Gastrocnemius medialis (tissue), 4 donors: ENCODE measurements at regions not wholly inside any gene's neighbourhood (a gene's known extent, or its start where the extent isn't known, plus 50 kb on each side); places are given as distances from the start of the nearest gene placed in this dataset.

Experiments
- ATAC-seq, 2 donors: fragments of 150-250 bp; one replicate each; pipeline ENCODE4 v1.9.1; 2016
- DNase-seq, 2 donors: peaks; one replicate each; pipeline ENCODE4 v3.0.0-alpha.2; 2019
- H3K27ac ChIP-seq, 4 donors: fragments of 200-600 bp; sonication (generic); 1 replicate in 1 of 4; 2 replicates in 3 of 4; pipeline ENCODE4 v1.5.1; 2016 to 2018; ENCODE audit warnings: mild to moderate bottlenecking in 2 of 4, moderate library complexity in 1 of 4
- H3K27me3 ChIP-seq, 3 donors: fragments of 200-600 bp; sonication (generic) in 2 of 3; 1 replicate in 1 of 3; 2 replicates in 2 of 3; pipeline versions ENCODE4 v1.5.1 to v1.6.0; 2016 to 2019; ENCODE audit warnings: mild to moderate bottlenecking in 1 of 3, moderate library complexity in 1 of 3
- H3K36me3 ChIP-seq, 2 donors: fragments of 200-600 bp; sonication (generic) in 1 of 2; one replicate each; pipeline ENCODE4 v1.5.1; 2017 to 2018
- H3K4me1 ChIP-seq, 2 donors: fragments of 200-600 bp; sonication (generic) in 1 of 2; one replicate each; pipeline ENCODE4 v1.5.1; 2016 to 2017; ENCODE audit warnings: mild to moderate bottlenecking in 2 of 2
- H3K4me3 ChIP-seq, 4 donors: fragments of 200-600 bp; sonication (generic) in 3 of 4; 1 replicate in 1 of 4; 2 replicates in 3 of 4; pipeline ENCODE4 v1.5.1; 2016 to 2019; ENCODE audit warnings: mild to moderate bottlenecking in 2 of 4
- H3K9me3 ChIP-seq, 3 donors: fragments of 200-600 bp; sonication (generic) in 2 of 3; 1 replicate in 1 of 3; 2 replicates in 2 of 3; pipeline ENCODE4 v1.5.1; 2016 to 2019
- POLR2A ChIP-seq, 2 donors: fragments of 450-650 bp; IDR thresholded peaks; one replicate each; pipeline ENCODE4 v1.6.1; 2017; ENCODE audit warnings: antibody characterized with exemption in 2 of 2, mild to moderate bottlenecking in 2 of 2, moderate library complexity in 2 of 2
- in situ Hi-C, 4 donors: fragments of 200-750 bp; cut with MboI; loops; one replicate each; pipeline versions ENCODE4 v1.15.0 to v1.8.0; 2017; ENCODE audit warnings: low sequenced_read_pairs in 4 of 4
- intact Hi-C: fragments of 100-400 bp; cut with DNase I; formaldehyde crosslinking; loops from one replicate; pipeline ENCODE4 v1.15.1; 2023; ENCODE audit warnings: low total_unique reads
- TF ChIP-seq, protein P1 (sequence below), 5 experiments: fragments of 450-650 bp in 3 of 5; fragments of 200-600 bp in 2 of 5; sonication (generic) in 2 of 5; IDR thresholded peaks in 4 of 5; conservative IDR thresholded peaks in 1 of 5; 1 replicate in 4 of 5; 2 replicates in 1 of 5; pipeline ENCODE4 v1.5.1; 2016 to 2019; ENCODE audit warnings: antibody characterized with exemption in 5 of 5, mild to moderate bottlenecking in 3 of 5, moderate library complexity in 3 of 5

DNA sequence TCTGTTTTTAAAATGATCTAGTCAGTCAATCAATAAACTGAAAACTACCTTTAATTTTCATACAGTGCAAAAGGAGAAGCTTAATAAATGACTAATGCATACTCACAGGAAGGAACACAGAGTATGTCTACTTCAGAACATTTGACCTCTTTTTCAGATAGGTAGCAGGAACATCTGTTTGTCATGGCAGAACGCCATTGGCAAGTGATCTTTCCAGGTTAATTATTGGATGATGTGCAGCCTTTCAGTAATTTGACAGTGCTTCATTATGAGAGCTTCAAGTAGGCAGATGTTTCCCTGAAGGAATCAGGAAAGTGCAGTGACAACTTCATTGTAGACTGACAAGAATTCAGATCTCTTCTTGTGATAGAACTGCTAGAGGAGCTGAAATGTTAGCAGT is 325.0 kb downstream of the OTOL1 start:
- in situ Hi-C loops: no loop called here
- Histone ChIP-seq H3K4me3 (no peak overlapping the region), H3K27me3 (no peaks in the 10 kb centered on the region), H3K27ac (no peak overlapping the region), H3K4me1 (no peaks in the 10 kb centered on the region), H3K9me3 (no peaks in the 10 kb centered on the region), H3K36me3 (no peaks in the 10 kb centered on the region)
- no peak for TF ChIP-seq POLR2A (IDR thresholded peaks at IDR 0.05)
- TF ChIP-seq, protein P1, sequence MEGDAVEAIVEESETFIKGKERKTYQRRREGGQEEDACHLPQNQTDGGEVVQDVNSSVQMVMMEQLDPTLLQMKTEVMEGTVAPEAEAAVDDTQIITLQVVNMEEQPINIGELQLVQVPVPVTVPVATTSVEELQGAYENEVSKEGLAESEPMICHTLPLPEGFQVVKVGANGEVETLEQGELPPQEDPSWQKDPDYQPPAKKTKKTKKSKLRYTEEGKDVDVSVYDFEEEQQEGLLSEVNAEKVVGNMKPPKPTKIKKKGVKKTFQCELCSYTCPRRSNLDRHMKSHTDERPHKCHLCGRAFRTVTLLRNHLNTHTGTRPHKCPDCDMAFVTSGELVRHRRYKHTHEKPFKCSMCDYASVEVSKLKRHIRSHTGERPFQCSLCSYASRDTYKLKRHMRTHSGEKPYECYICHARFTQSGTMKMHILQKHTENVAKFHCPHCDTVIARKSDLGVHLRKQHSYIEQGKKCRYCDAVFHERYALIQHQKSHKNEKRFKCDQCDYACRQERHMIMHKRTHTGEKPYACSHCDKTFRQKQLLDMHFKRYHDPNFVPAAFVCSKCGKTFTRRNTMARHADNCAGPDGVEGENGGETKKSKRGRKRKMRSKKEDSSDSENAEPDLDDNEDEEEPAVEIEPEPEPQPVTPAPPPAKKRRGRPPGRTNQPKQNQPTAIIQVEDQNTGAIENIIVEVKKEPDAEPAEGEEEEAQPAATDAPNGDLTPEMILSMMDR (IDR thresholded peaks at IDR 0.05 in 4 of 5, conservative IDR thresholded peaks at IDR 0.05 in 1 of 5): no peak
- intact Hi-C loops: no loop called here
- no peak for ATAC-seq
- DNase-seq: no peak

DNA sequence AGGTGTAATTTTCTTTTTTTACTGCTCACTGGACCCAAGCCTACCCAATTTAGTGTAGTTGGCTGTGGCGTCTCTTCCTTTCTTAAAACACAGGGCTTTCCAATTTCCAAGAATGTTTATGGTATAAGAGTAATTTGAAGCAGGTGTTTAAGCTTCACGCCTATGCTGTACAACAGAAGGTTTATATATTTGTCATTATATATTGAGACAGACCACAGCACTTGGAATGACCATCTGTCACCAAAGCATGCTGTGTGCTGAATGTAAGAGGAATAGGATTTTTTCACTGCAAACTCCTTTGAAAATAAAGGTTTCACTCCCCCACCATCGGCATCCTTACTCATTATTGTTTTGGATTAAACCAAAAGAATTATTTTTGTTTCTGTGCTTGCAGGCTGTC is 325.7 kb downstream of the OTOL1 start:
- Histone ChIP-seq H3K4me1 (no peaks in the 10 kb centered on the region), H3K36me3 (no peaks in the 10 kb centered on the region), H3K9me3 (no peaks in the 10 kb centered on the region), H3K27me3 (no peaks in the 10 kb centered on the region), H3K27ac (no peak overlapping the region), H3K4me3 (no peak overlapping the region)
- DNase-seq (no peak), ATAC-seq (no peak)
- intact Hi-C loops (no loop called here), in situ Hi-C loops (no loop called here)
- no peak for TF ChIP-seq POLR2A (IDR thresholded peaks at IDR 0.05)
- TF ChIP-seq, protein P1 (IDR thresholded peaks at IDR 0.05 in 4 of 5, conservative IDR thresholded peaks at IDR 0.05 in 1 of 5): no peak

DNA sequence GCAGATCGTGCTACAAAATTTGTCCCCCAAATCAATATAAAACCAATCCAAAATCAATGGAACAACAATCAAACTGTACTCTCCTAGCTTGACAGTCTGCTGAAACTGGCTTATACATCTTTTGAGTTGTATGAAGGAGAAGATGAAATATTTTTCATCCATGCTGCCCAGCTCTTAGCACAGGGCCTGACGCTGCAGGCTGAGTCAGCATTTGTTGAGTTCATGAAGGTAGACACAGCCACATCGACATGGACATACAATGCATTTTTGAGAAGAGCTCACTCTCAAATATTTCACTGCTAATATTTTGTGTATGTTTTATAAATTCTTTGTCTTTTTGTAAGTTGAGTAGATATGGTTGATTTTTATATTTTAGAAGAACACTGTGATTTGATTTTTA is 327.3 kb downstream of the OTOL1 start:
- ATAC-seq: no peak
- Histone ChIP-seq H3K36me3 (no peaks in the 10 kb centered on the region), H3K27ac (no peak overlapping the region), H3K4me1 (no peaks in the 10 kb centered on the region), H3K27me3 (no peaks in the 10 kb centered on the region), H3K9me3 (no peaks in the 10 kb centered on the region), H3K4me3 (no peak overlapping the region)
- TF ChIP-seq, protein P1 (IDR thresholded peaks at IDR 0.05 in 4 of 5, conservative IDR thresholded peaks at IDR 0.05 in 1 of 5): no peak
- TF ChIP-seq POLR2A (IDR thresholded peaks at IDR 0.05): no peak
- no peak for DNase-seq
- intact Hi-C loops (no loop called here), in situ Hi-C loops (no loop called here)

DNA sequence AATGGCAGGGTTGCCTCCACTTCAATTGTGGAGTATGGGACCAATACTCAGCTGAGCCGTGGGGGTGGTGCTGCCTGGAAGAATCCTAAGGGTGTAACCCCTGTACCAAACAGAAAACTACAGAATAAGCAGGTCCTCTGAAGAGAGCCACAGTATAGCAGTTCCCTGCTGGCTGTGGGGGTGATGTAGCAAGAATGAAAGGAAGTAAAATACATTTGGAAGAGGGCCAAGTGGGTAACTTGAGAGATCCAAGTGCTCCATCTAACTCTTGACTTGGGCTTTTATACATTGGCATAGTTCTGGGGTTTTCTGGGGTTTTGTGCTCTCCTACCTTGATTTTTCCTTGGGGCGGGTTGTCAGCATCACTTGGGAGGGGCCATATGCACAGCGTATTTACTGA is 341.4 kb downstream of the OTOL1 start:
- H3K36me3 ChIP-seq: no peaks in the 10 kb centered on the region

DNA sequence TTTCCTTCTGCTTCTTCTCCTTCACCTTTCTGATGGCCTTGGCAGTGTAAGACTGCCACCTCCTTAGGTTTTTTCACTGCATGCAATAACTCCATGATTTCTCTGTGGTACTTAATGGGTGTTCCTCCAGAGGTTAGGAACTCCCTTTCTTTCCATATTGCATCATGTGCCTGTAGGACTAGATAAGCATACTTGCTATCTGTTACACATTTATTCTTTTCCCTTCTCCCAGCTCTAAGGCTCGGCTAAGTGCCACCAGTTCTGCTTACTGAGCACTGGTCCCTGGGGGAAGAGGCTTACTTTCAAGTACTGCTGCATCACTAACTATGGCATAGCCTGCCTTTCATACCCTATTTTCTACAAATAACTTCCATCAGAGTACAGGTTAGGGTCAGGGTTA is 351.8 kb downstream of the OTOL1 start:
- TF ChIP-seq, protein P1 (IDR thresholded peaks at IDR 0.05 in 4 of 5, conservative IDR thresholded peaks at IDR 0.05 in 1 of 5): no peak
- no peak for TF ChIP-seq POLR2A (IDR thresholded peaks at IDR 0.05)
- Histone ChIP-seq H3K9me3 (no peaks in the 10 kb centered on the region), H3K27ac (no peak overlapping the region), H3K4me1 (no peaks in the 10 kb centered on the region), H3K4me3 (no peak overlapping the region), H3K27me3 (no peaks in the 10 kb centered on the region), H3K36me3 (no peaks in the 10 kb centered on the region)
- in situ Hi-C loops (no loop called here), intact Hi-C loops (no loop called here)
- ATAC-seq (no peak), DNase-seq (no peak)

More for the DNA sequence above, 341.4 kb downstream of the OTOL1 start:
- no peak overlapping the region for H3K4me3 ChIP-seq
- no peaks in the 10 kb centered on the region for H3K4me1 ChIP-seq
- H3K27ac ChIP-seq: no peak overlapping the region
- in situ Hi-C loops (no loop called here), intact Hi-C loops (no loop called here)
- no peaks in the 10 kb centered on the region for H3K9me3 ChIP-seq
- ATAC-seq (no peak), DNase-seq (no peak)
- no peaks in the 10 kb centered on the region for H3K27me3 ChIP-seq
- TF ChIP-seq, protein P1 (IDR thresholded peaks at IDR 0.05 in 4 of 5, conservative IDR thresholded peaks at IDR 0.05 in 1 of 5): no peak
- no peak for TF ChIP-seq POLR2A (IDR thresholded peaks at IDR 0.05)
